T1000 (cell line): ENCODE measurements at regions not wholly inside any gene's neighbourhood (a gene's known extent, or its start where the extent isn't known, plus 50 kb on each side); places are given as distances from the start of the nearest gene placed in this dataset.
A peak's percentile ranks its signal among the peaks of the same experiment; 100 is the strongest.

Experiments
- DNase-seq: peaks from one replicate; lab custom pipeline; 2025; ENCODE audit warnings: mixed read lengths; lab: John Stamatoyannopoulos, UW

DNA sequence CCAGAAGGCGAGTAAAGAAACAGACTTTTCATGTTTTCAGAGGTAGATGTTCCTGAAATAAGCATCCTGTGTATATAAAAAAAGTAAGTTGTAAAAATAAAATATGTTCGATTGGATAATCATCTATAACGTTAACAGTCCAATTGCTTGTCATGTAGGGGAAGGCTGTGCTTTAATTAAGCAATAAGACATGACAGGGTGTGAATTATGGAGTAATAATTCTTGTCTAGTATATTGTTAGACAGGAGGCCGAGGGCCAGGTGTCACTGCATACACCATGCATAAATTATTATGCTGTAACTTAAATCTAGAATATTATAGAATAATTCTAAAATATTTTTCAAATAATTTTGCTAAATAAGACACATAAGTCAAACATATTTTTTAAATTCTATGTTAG, 494.6 kb upstream of the TENM3 start:
- no peak for DNase-seq

DNA sequence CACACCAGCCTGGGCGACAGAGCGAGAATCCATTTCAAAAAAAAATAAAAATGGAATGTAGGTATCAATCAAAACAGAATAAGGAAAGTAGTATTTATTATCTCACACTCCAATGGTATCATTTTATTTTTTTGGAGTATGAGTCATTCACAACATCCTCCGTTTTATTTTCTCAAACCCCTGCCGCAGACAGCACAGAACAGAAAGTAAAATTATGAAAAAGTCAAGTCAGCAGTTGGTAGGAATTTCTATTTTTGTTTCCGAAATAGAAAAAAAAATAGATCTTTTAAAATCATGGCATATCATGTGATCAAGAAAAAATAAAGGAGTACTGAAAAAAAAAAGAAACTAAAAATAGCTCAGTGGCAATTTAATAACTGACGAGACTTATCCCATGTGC, 490.7 kb upstream of the TENM3 start:
- DNase-seq: no peak

DNA sequence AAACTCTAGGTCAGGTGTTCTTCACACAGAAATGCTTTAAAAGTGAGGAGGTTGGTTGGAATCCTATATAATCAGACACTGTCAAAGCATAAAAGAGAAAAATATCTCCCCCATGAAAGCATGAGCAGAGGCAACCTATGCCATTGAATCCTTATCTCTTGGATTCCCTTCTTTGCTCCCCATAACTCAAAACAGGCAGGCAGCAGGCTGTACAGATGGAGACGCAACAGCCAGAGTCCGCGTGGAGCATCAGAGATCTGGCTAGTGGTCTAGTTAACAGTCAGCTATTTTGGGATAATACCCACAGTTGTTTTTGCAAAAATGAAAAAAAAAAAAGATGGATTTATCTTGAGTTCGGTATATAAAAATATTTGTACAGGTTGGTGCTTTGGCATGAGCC, 490.0 kb upstream of the TENM3 start:
- no peak for DNase-seq

DNA sequence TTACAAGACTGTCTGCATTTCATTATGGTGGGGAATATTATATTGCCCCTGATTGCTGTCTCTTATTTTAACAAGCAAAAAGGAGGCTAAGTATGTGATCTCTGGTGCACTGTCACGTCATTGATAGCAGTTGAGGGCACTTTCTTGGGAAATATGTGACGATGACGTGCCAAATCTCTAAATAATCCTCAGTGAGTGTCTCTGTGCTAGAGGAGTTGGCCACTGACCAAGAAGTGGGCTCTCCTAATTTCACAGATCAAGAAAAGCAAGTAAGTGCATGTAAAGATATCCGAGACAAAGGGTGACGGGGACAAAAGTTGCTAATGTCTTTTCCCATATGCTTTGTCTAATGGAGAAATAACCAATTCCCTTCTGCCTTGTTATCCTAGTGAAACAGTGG, 487.4 kb upstream of the TENM3 start:
- no peak for DNase-seq

DNA sequence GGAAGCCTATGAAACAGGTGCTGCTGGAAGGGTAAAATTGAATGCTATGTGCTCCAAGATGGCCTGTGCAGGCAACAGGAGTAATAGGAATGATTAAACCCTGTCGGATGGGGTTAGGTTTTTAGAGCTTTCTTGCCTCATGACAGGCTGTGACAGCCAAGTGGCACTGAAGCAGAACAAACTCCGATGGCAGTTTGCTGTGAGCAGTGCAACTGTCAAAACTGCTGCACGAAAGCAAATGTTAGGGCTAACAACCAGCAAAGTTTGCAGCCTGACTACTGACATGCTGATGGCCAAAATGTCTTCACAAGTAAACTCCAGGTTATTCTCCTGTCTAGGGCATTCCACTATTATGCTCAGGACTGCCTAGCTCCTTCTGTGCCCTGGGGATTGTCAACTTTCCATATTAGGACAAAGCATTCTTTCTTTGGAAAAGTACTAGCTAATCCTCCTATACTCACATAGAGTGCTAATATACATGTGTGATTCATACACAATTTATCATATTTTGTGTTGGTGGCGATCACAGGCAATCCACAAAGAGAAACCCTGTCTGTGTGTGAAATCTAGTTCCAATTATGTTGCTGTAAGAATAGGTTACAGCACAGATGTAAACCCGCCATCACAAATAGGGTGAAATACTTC, 486.6 kb upstream of the TENM3 start:
- no peak for DNase-seq

DNA sequence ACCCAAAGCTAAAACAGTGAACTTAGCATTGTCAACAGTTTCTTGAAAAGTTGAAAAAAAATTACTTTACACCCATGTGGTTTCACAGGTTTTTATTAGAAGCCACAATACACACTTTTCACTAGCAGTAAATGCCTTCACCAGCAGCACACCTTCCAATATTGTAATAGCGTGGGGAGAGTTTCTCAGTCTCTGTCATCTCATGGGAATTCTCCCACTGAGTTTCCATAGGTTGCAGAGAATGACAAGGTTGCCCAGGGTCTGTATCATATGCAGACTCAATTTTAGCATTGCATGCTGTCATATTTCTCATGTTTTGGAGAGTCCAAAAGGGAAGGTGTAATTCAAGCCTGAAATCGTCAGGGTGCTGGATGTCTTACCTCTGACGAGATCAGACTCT, 486.1 kb upstream of the TENM3 start:
- no peak for DNase-seq

DNA sequence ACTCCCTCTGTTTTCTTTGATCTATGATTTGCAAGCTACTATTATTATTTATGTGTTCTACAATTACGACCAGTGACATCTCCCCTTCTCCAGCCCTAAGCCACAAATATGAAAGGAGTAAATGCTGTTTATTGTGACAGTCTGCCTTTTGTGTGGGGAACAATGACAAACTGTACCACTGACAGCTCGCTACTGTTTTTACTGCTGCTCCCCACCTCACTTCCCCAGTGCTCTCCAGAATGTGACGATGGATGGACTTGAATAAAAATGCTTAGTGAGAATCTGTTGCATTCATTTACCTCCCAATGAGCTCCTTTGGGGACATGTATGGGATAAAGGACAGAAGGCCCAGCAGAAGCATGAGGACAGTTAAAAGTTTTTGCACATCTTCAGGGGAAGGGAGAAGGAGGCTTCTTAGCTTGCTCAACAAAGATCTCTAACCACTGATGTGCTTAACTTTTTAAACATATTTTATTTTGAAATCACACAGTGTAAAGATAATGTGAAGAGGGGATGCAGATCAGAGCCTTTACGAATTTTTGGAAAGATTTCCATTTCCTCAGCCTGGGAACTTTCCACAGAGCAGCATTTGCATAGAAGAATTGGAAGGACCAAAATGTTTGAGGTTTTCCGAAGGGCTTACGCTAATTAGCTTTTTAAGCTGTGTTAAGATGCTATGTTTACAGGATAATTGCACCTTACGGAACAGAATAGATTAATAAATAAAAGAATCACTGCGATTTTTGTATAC, 485.1 kb upstream of the TENM3 start:
- DNase-seq: no peak

DNA sequence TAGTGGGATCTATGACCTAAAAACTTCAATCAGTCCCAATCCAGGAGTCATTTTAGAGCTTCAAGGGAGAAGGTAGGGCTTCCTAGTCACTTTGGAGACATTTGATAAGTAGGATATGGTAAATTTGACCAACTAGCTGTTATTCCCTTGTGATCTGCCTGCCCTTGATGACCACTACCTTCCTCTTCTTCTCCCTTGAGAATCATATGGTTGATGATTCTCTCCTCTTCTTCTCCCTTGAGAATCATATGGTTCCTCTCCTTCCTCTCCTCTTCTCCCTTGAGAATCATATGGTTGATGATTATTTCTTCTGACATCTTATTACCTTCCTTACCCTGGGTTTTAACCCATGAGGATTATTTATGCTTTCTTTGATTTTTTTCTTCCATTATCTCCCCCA, 482.6 kb upstream of the TENM3 start:
- DNase-seq: no peak

DNA sequence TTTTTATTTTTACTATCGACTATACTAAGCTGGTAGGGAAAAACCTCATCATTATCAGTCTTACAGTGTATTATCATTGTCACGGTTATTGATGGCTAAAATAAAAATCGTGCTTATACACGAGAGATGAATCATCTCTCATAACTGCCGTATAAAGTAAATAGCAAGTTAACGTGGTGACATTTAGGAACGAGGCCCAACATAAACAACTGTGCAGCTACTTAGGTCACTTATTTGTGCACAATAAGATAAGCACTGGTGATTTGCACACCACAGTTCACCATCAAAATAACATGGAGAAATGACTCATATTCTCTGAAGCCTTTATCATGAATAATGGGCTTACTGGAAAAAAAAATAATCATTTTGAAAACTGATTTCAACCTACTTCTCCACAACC, 482.0 kb upstream of the TENM3 start:
- peak; percentile 2 for DNase-seq

DNA sequence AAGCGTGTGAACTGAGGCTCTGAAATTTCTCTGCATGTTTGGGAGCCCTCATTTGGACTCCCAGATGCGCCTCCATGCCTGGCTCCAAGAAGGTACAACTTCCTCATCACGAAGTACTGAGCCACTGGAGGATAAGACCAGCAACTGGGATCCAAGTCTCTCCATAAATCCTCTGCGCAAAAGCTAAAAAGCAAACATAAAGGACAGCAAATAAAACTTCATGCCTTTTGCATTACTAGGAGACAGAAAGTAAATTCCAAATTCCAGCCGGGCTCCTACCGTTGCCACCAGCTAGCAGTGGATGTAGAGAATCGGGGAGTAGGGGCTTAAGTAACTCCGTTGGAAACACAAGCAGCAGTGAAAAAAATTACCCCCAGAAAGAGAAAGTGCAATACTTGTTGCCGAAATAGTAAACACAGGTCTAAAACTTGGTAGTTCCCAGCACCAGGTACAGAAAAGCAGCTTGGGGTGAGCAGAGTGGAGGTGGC, 477.1 kb upstream of the TENM3 start:
- no peak for DNase-seq

DNA sequence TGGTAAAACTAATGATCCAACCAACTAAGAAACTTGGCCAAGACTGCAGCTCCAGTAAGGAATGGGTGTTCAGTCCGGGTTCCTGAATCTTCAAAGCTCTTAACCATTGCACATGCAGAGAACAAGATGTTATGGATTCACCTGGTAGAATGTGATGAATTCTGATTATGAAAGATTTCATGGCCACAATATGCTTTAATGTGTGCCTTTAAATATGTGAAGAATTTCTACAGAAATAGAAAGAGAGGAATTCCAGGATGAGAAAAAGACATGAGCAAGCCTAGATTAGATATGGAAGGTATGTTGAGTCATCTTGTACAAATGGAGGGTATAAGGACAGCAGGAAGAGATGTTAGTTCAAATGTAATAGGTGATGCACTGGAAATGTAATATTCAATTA, 472.2 kb upstream of the TENM3 start:
- DNase-seq: no peak

DNA sequence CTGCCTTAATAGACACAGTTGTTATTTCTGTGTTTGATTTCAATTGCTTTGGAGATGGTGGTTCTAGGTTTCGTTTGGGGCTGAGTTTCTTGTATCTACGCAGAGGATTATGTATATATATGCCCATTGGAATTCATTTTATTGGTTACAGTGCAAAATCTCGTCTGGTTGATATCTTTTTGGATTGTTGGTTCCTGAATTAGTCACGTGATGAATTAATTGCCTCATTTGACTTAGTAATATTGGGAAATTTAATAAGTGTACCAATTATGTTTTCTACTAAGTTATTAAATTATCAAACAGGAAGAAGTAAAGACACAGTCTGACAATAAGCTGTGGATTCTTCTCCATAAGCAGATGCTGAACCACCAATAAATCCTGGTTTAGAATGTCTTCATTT, 467.9 kb upstream of the TENM3 start:
- no peak for DNase-seq

DNA sequence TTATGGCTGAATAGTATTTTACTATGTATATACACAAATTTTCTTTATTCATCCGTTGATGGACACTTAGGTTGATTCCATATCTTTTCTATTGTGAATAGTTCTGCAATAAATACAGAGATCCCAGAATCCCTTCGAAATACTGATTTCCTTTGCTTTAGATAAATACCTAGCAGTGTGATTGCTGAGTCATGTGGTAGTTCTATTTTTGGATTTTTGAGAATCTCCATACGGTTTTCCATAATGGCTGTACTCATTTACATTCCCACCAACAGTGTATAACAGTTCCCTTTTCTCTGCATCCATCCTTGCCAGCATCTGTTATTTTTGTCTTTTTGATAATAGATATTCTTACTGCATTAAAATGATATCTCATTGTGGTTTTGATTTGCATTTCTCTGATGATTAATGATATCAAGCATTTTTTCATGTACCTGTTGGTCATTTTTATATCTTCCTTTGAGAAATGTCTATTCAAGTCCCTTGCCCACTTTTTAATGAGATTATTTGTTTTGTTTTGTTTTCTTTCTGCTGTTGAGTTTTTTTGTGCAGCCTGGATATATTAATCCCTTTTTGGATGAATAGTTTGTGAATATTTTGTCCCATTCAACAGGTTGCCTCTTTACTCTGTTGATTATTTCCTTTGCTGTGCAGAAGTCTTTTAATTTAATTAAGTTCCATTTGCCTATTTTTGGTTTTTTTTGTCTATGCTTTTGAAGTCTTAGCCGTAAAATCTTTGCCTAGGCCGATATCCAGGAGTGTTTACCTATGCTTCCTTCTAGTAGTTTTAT, 466.7 kb upstream of the TENM3 start:
- DNase-seq: no peak

DNA sequence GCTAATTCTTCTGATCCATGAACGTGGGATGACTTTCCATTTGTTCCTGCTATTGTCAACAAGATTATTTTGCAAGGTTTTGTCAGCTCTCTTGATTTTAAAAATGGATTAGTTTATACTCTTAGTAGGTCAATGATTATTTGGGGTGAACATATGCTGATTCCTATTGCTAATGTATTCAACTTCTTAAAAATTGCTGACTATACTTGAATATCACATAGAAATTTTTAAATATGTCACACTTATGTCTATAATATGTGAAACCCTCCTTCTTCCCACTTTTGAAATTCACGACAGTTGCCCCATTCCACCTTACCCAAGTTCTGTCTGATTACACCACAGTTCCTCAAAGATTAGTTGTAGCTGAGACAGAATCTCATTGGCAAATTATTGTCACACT, 465.7 kb upstream of the TENM3 start:
- DNase-seq: no peak

DNA sequence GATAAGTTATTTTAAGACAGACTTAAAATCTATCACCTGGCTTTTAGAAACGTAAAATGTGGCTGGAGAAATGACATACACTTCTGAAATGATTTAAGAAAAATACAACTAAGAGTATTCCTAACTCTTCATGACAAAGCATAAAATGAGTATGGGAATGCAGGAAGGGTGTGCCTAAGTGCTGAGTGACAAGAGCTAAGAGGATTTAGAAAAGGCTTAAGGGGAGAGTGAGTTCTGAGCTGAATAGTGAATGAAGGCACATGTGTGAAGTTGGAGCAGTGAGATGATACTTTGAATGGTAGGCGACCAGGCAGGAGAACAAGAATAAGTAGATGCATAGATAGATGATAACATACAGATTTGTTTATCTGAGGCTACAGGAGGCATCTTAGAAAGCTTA, 458.3 kb upstream of the TENM3 start:
- no peak for DNase-seq

DNA sequence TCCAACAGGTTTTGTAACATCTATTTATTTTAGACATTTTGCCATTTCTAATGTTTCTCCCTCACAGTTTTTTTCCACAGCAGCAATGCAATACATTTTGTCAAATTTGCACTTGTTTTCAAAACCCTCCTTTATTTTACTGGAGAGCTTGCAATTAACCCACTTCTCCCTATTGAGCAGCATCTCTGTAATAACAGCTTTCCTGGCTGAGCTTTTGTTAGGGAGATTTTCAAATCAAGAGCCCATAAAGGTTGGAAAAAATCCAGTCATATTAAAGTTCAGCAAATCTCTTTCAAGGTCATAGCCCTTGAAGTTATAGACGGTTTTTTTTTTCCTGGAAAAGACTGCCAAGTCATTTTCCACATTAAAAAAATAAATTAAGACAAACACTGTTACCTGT, 450.6 kb upstream of the TENM3 start:
- DNase-seq: no peak

DNA sequence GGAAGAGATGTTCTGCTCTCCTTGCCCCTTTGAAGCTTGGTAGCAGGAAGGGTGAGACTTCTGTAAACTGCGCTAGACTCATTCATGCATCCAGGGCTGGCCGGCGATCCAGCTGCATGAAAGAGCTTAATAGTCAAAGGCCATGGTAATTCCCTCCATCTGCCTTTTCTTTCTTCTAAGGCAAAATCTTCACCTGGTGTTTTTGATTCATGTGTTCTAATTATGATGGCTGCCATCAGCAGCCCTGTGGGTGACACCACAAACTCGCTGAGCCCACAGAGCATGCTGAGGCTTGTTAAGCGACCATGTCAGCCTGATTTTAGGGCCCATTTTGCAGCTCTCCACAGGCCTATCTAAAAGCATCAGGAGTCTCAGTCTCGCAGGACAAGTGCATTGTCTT, 450.1 kb upstream of the TENM3 start:
- no peak for DNase-seq

DNA sequence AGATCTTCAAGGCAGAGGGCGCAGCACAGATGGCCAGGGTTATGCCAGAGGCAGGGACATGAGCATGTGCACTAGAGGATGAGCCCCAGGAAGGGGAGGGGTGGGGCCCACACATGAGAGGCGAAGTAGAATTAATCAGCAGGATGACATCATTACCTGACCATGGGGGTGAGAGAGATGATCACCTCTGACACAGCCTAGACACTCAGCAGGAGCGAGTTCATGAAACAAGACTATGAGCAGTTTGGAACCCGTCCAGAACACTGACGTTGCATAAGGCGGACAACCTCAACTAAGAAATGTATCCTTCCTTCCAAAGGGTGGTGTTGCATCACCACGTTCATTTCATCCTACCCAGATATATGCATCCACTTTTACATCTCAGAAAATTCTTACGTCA, 446.7 kb upstream of the TENM3 start:
- DNase-seq: no peak

DNA sequence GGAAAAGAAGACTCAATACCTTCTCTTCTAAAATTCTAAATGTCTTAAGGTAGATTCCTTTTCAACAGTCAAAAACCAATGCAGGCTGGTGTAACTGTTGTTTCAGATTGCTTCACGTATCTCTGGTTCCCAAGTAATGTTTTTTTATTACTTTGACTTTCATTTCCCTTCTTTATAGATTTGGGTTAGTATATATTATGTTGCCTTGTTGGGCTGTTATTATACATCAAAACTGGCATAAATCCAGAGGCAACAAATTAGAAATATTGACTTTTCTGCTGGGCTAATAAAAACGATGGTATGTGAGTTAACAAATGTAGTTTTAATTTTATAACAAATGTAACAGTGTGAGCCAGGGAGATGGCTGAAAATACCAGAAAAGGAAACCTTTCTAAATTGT, 444.7 kb upstream of the TENM3 start:
- DNase-seq: no peak

DNA sequence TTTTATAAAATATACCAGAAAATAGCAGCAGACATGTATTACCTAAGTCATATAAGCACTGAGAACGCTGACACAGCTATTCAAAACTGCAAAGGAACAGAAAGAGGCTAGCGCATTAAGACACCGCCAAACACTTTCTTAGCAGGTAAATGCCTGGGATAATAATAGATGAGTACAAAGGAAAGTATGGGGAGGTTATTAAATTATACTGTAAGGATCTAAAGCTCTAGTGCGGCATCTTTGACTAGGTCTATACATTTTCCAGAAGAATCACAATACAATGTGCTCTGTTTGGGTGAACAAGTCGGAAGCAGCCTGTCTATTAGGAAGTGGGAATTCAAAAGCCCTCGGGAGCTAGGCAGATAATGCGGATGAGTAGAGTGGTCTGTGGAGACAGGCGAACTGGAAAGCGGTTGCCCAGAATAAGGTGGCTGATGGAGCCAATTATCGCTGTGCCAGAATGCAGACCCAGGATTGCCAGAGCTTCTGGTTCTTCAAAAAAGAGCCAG, 443.6 kb upstream of the TENM3 start:
- DNase-seq: no peak

DNA sequence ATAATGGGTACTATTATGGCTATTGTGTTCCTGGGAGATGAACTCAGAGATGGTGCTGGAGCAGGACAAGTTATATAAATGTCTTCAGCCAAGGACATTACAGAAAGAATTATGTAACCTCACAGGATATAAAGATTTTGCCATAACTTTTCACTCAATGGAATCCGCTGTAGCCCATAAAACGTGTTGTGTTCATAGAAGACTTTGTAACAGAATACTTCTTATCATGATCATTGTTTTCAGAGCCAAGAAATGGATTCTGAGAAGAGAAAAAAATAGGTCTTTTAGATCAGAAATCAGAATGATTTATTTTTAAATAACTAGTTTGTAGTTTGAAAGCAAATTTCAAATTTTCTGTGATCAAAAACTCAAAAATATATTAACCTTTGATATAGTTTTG, 441.0 kb upstream of the TENM3 start:
- no peak for DNase-seq

DNA sequence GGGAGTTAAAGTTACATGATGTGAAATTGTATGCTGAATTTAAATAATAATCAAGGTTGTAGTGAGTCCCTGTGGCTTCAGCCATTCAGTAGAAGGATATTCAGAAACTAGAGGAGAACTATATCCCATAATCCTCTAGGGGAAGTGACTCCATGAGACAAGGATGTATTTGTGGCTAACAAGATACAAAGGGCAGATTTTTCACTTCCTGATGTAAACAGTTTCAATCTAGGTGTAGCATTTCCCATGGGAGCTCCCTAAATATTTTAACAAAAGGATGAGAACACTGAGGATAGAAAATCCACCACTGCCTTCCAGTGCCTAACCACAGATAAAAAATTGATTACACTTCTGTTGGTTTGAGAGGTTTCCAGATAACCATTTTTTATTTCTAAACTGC, 435.4 kb upstream of the TENM3 start:
- no peak for DNase-seq

DNA sequence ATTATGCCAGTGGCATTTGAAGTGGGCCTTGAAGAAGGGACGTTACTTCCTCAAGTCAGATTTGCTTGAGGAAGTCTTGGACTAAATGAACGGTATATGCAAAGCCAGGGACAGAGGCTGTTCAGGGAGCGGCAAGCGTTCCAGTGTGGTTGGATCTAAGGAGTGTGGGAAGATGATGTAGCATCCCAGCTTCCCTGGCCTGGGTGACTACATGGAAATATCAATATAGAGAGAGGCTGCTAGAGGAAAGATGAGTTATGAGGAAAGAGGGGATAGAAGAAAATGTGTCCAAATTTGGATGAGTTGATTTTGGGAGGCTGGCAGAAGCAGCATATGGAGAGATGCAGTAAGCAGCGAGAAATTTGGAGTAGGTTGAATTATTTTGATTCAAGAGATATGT, 432.5 kb upstream of the TENM3 start:
- no peak for DNase-seq
